ENCODE measurements at regions not wholly inside any gene's neighbourhood (a gene's known extent, or its start where the extent isn't known, plus 50 kb on each side); places are given as distances from the start of the nearest gene placed in this dataset.

- 0% methylated on average over 4 of the region's 4 CpGs for whole genome bisulfite sequencing (ENCODE audit: insufficient coverage, low coverage, missing lambda C conversion rate)
- intact Hi-C loops (cut with micrococcal nuclease) = no loop called here
- Histone ChIP-seq H3K9ac (ENCODE audit: insufficient read depth in 1 of 2, low read depth in 2 of 2, low read length in 2 of 2) (no peak overlapping the region), H3K27me3 (ENCODE audit: control insufficient read depth in 2 of 2, insufficient read depth in 2 of 2, low read length in 2 of 2) (no peaks in the 10 kb centered on the region), H4K20me1 (replicated peaks; ENCODE audit: control insufficient read depth, insufficient read depth, low read length) (no peaks in the 10 kb centered on the region), H2AFZ (ENCODE audit: low read depth, low read length) (no peak overlapping the region), H3K79me2 (ENCODE audit: control insufficient read depth, insufficient read depth, low read length) (no peaks in the 10 kb centered on the region), H3K4me2 (ENCODE audit: insufficient read depth, low read length) (no peak overlapping the region), H3K4me1 (replicated peaks in 1 of 2; ENCODE audit: control insufficient read depth in 2 of 2, insufficient read depth in 2 of 2, low read length in 2 of 2) (no peaks in the 10 kb centered on the region), H3K27ac (ENCODE audit: extremely low read depth, low read depth, low read length) (no peak overlapping the region), H3K9me3 (replicated peaks; ENCODE audit: control insufficient read depth, insufficient read depth, low read depth, low read length) (no peaks in the 10 kb centered on the region), H3K4me3 (no peak overlapping the region), H3K36me3 (ENCODE audit: control insufficient read depth, insufficient read depth, low read length) (no peaks in the 10 kb centered on the region), H3K9me1 (ENCODE audit: control insufficient read depth, insufficient read depth, low read length) (no peaks in the 10 kb centered on the region)
- DNase-seq (ENCODE audit: extremely low read depth in 1 of 4, low spot score in 3 of 4) (no peak), ATAC-seq (no peak), FAIRE-seq (no peak)
- ChIA-PET CTCF (ENCODE audit: low intra/inter-chr PET ratio) (no interaction called here), POLR2A (no interaction called here)
- no TSS peak for BruUV-seq (replicated peaks)
- in situ Hi-C loops (cut with MboI) = no loop called here
- TF ChIP-seq ZBTB33 (CRISPR knock-in tag; IDR thresholded peaks at IDR 0.05) (no peak), KAT8 (IDR thresholded peaks at IDR 0.05; ENCODE audit: low read depth) (no peak), ZNF282 (CRISPR knock-in tag; IDR thresholded peaks at IDR 0.05) (no peak), NR3C1 (CRISPR knock-in tag; IDR thresholded peaks at IDR 0.05) (no peak), HDAC3 (IDR thresholded peaks at IDR 0.05; ENCODE audit: borderline replicate concordance, partially characterized antibody) (no peak), MED1 (CRISPR knock-in tag; IDR thresholded peaks at IDR 0.05; ENCODE audit: borderline replicate concordance) (no peak), ZNF740 (CRISPR knock-in tag; IDR thresholded peaks at IDR 0.05) (no peak), ZNF740 (tag; IDR thresholded peaks at IDR 0.05) (no peak), THRAP3 (IDR thresholded peaks at IDR 0.05; ENCODE audit: borderline replicate concordance) (no peak), ZNF644 (tag; IDR thresholded peaks at IDR 0.05; ENCODE audit: low read depth) (no peak), HDAC2 (IDR thresholded peaks at IDR 0.05) (no peak), HNRNPLL (IDR thresholded peaks at IDR 0.05; ENCODE audit: low read depth, low read length, poor library complexity, severe bottlenecking) (no peak), PYGO2 (tag; IDR thresholded peaks at IDR 0.05) (no peak), ZBTB8A (IDR thresholded peaks at IDR 0.05; ENCODE audit: partially characterized antibody) (no peak), FOXA1 (IDR thresholded peaks at IDR 0.05; ENCODE audit: borderline replicate concordance) (no peak), HEY1 (CRISPR knock-in tag; IDR thresholded peaks at IDR 0.05; ENCODE audit: borderline replicate concordance) (no peak), TAL1 (IDR thresholded peaks at IDR 0.05) (no peak), HES1 (IDR thresholded peaks at IDR 0.05; ENCODE audit: low read depth) (no peak)
- TF ChIP-seq, protein P1, sequence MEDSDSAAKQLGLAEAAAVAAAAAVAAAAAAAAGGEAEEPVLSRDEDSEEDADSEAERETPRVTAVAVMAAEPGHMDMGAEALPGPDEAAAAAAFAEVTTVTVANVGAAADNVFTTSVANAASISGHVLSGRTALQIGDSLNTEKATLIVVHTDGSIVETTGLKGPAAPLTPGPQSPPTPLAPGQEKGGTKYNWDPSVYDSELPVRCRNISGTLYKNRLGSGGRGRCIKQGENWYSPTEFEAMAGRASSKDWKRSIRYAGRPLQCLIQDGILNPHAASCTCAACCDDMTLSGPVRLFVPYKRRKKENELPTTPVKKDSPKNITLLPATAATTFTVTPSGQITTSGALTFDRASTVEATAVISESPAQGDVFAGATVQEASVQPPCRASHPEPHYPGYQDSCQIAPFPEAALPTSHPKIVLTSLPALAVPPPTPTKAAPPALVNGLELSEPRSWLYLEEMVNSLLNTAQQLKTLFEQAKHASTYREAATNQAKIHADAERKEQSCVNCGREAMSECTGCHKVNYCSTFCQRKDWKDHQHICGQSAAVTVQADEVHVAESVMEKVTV (CRISPR knock-in tag; IDR thresholded peaks at IDR 0.05) = no peak
Measured at GRCh38 chr4:106690487-106690886, 321.9 kb upstream of the GIMD1 start.
